Activated T-helper 9 cell treated with anti-CD3 and anti-CD28 coated beads, Interleukin-2, amount 50 U/mL, for 16 hours (primary cell): ENCODE measurements at regions not wholly inside any gene's neighbourhood (a gene's known extent, or its start where the extent isn't known, plus 50 kb on each side); places are given as distances from the start of the nearest gene placed in this dataset.
A peak's percentile ranks its signal among the peaks of the same experiment; 100 is the strongest.
"Not testable (repeated sequence)": the region's sequence is repeated elsewhere in the genome, so short reads cannot be mapped to it uniquely, and the experiment has no call there.

ENCODE experiments used
- DNase-seq: peaks from one replicate; pipeline ENCODE4 v3.0.0-alpha.2; 2020; ENCODE audit warnings: low read depth

- DNase-seq = no peak
These were observed 1057.5 kb downstream of the GATA3 start for GRCh38 chr10:9111976-9112375.

GRCh38 chr10:9126728-9127127 is 1072.2 kb downstream of the GATA3 start:
- DNase-seq = no peak

- no peak for DNase-seq
These were observed 1082.9 kb downstream of the GATA3 start for GRCh38 chr10:9137368-9137767.

- not testable (repeated sequence) for DNase-seq
These were observed 1084.3 kb downstream of the GATA3 start for GRCh38 chr10:9138829-9139228.

- DNase-seq = no peak
These were observed 1085.9 kb downstream of the GATA3 start for GRCh38 chr10:9140373-9140772.

- DNase-seq = no peak
These were observed 1093.0 kb downstream of the GATA3 start for GRCh38 chr10:9147475-9147874.

GRCh38 chr10:9149134-9149533 is 1094.6 kb downstream of the GATA3 start:
- DNase-seq = no peak

GRCh38 chr10:9153057-9153456 is 1098.6 kb downstream of the GATA3 start:
- DNase-seq = not testable (repeated sequence)

- no peak for DNase-seq
These were observed 1103.2 kb downstream of the GATA3 start for GRCh38 chr10:9157656-9158055.

GRCh38 chr10:9158675-9159074 is 1104.2 kb downstream of the GATA3 start:
- no peak for DNase-seq

GRCh38 chr10:9160275-9160674 is 1105.8 kb downstream of the GATA3 start:
- DNase-seq = no peak

GRCh38 chr10:9163699-9164098 is 1109.2 kb downstream of the GATA3 start:
- no peak for DNase-seq

GRCh38 chr10:9166770-9167169 is 1112.3 kb downstream of the GATA3 start:
- DNase-seq = no peak

GRCh38 chr10:9172276-9172675 is 1117.8 kb downstream of the GATA3 start:
- no peak for DNase-seq

GRCh38 chr10:9175200-9175599 is 1120.7 kb downstream of the GATA3 start:
- no peak for DNase-seq

GRCh38 chr10:9183197-9183880 is 1128.9 kb downstream of the GATA3 start:
- not testable (repeated sequence) for DNase-seq

- no peak for DNase-seq
These were observed 1133.7 kb downstream of the GATA3 start for GRCh38 chr10:9188022-9188810.

- DNase-seq = no peak
These were observed 1135.0 kb downstream of the GATA3 start for GRCh38 chr10:9189448-9189847.

GRCh38 chr10:9193120-9193519 is 1138.6 kb downstream of the GATA3 start:
- no peak for DNase-seq

- DNase-seq = no peak
These were observed 1140.9 kb downstream of the GATA3 start for GRCh38 chr10:9195385-9195784.

GRCh38 chr10:9198611-9199010 is 1144.1 kb downstream of the GATA3 start:
- no peak for DNase-seq

- no peak for DNase-seq
These were observed 1151.1 kb downstream of the GATA3 start for GRCh38 chr10:9205558-9205957.

- DNase-seq = peak; percentile 54
These were observed 1154.8 kb downstream of the GATA3 start for GRCh38 chr10:9209105-9209798.
